OCI-LY1 (cell line): ENCODE measurements at regions not wholly inside any gene's neighbourhood (a gene's known extent, or its start where the extent isn't known, plus 50 kb on each side); places are given as distances from the start of the nearest gene placed in this dataset.

Experiments used
- CTCF ChIP-seq: fragments of 200-600 bp; sonication (generic), shearing (Covaris generic); IDR thresholded peaks from 2 replicates; pipeline ENCODE4 v1.5.1; 2017; ENCODE audit warnings: mild to moderate bottlenecking, antibody characterized with exemption, low read length, moderate library complexity, mixed read lengths
- EZH2 ChIP-seq: fragments of 200-600 bp; sonication (generic), shearing (Covaris generic); IDR thresholded peaks from 2 replicates; pipeline ENCODE4 v1.8.0; 2017; ENCODE audit warnings: borderline replicate concordance, mixed run types, mild to moderate bottlenecking, antibody characterized with exemption, low read length, moderate library complexity, mixed read lengths

DNA sequence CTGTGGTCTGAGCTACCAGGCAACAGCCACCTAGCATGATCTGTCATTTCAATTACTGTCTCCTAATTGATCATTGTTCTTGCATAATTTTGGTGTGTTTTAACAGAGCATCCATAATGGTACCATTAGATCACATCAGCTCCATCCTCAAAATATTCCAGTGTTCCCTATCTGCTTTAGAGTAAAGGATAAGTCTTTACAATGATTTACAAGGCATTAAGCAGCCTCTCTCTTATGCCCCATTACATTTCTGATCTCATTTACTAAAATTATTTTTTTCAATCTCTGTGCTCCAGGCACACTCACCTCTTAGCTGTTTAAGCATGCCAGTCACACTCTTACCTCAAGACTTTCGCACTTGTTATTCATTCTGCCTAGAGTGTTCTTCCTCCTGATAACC lies 389.9 kb upstream of the PTPRD start:
- TF ChIP-seq CTCF (no peak), EZH2 (no peak)
